GM21825 (cell line): ENCODE measurements at regions not wholly inside any gene's neighbourhood (a gene's known extent, or its start where the extent isn't known, plus 50 kb on each side); places are given as distances from the start of the nearest gene placed in this dataset.
A peak's percentile ranks its signal among the peaks of the same experiment; 100 is the strongest.

Experiments
- ATAC-seq: cut with Tn5 transposase; IDR thresholded peaks from one replicate; pipeline ENCODE4 v1.9.1; 2021; ENCODE audit warnings: mild to moderate bottlenecking, moderate library complexity; ENCODE audit not compliant: unreplicated experiment

DNA sequence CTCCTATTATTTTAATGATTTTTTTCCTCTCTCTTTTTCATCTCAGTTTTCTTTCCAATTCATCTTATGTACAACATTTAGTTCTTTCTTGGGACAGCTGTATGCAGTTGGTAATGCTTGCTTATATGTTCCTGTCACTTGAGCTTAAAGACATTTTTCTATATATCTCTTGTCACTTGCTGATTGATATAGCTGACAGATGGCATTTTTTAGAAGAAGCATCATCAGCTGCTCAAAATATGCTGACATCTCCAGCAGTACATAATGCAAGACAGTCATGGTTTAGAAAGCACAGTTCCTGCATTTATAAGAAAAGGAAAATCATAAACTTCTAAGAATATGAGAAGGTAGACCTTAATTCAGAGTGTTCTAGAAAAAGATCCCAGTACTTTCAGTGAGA lies 56.5 kb downstream of the DCAF8L1 start:
- ATAC-seq: no peak

DNA sequence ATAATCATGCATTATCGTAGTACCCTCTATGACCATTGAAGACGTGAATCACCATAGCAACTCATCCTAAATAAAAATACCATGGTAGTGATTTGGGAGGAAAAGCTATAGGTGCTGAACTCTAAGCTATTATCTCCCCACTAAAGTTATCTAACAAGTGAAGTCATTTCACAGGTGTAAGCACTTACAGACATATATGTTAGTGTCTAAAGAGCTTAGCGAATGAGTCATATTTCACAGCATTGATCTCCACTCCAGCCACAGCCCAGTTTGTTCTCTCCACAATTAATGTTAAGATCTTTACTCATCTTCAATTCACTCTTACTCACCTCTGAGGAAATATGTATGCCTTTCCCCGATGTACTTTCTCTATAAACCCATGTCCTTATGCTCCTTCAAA lies 57.0 kb downstream of the DCAF8L1 start:
- no peak for ATAC-seq

GRCh38 chrX:27918799-27919198 lies 62.5 kb downstream of the DCAF8L1 start:
- ATAC-seq: no peak

- ATAC-seq: no peak
These were observed 63.3 kb downstream of the DCAF8L1 start for GRCh38 chrX:27917713-27918500.

DNA sequence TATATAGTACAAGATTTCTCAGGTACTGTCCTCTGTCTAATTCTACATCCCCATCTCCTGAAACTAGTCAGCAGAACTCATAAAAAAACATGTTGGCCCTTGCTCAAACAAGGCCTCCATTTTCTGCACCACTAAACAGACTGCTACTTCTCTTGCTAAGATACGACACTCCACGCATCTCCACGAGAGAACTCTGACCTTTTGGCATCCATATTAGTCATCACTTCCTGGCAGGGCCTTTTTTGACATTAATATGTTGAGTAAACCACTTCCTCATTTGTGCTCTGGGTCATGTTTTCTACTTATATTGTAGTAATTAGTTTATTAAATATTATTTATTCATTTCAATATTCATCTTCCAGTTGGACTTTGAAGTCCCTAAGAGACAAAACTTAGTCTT lies 65.6 kb downstream of the DCAF8L1 start:
- peak; percentile 80 for ATAC-seq

DNA sequence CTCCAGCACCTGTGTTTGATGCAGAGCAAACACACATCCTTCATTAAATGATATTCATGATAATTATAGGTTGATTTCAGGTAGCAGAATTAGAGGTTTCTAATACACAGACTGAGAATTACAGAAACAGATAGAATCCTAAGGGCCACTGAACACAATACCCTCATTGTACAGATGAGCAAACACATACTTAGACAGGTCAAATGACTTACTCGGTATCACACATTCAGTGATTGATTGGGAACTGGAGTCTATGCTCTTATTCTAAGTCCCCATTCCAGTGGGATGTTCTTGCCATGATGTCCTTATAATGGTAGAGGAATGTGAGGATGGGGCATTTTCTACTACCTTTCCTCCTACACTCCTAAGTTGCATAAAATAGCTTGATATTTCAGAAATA lies 70.8 kb downstream of the DCAF8L1 start:
- no peak for ATAC-seq

GRCh38 chrX:27903960-27904359 lies 77.3 kb downstream of the DCAF8L1 start:
- ATAC-seq: no peak

- no peak for ATAC-seq
These were observed 86.1 kb downstream of the MAGEB10 start for GRCh38 chrX:27893871-27894270.

GRCh38 chrX:27893211-27893610 lies 85.4 kb downstream of the MAGEB10 start:
- no peak for ATAC-seq

DNA sequence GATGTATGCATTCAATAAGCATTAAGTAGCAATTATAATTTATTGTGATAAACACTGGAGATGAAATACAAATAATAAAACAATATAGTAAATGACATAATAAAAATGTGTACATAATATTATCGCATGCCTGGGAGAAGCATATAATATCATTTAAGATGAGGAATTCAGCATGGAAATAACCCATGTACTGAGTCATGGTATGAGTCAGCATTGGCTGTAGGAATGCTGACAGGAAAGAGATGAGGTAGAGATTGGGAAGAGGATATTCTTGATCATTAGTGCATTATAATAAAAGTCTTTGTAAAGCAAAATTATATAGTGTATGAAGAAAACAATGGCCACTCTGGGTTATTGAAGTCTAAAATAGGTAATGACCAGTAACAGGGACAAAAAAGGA lies 82.8 kb downstream of the MAGEB10 start:
- ATAC-seq: no peak

DNA sequence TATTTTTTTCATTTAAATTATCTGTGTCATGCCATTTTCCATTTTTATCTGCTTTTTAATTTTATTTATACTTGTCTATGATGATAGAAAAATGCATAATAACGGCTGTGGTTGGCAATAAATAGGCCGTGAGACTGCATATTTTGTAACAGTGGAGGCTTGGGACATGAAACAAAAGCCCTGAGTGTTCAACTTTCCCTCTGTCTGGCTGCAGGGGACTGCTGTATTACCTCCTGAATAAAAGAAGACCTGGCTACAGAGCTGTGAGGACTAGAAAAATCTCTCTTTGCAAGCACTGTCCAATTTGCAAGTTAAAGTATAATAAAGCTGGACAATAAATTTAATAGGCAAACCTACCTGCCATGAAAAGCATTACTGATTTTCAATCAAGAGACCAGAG lies 82.1 kb downstream of the MAGEB10 start:
- no peak for ATAC-seq

DNA sequence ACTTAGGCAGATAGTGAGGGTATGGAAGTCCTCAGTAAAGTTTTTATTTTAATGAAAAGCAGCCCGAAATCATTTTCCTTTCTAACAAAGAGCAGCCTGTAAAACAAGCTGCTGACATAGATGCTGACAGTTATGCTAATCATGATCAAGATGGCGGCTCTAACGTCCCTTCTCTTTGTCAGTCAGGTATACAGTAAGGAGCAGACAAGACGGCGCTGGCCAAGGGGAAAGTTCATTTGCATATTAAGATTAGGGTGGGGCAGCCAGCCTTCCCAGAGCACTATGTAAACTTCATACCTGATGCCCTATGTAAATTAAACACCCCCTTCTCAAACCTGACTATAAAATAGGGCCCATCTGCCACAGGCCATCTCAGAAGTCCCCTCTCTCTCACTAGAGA lies 76.9 kb downstream of the MAGEB10 start:
- ATAC-seq: no peak

DNA sequence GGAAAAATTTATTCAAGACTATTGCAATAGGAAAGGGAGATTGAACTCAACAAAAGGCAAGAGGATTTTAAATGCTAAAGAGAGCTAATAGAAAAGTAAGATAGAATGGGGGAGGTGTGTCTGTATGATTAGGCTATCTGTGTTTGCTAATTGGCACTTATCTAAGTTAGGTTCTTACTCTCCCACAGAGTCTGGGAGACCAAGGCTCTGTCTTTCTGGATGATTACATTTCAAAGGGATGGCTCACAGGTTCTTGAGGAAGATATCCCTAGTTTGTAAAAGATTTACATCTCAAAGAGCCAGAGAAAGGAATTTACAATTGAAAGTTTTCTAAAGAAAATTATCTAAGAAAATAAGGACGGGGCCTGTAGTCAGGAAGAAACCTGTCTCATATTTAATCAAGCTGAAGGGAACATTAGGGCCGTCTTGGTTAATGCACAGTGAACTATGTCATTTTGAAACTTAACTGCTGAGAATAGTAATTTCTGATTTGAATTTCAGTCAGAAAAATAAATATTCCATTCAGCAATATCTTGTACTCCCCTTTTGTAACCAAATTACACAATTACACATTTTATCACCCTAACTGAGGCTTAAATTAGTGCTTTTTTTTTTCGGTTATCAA lies 75.8 kb downstream of the MAGEB10 start:
- no peak for ATAC-seq

- ATAC-seq: no peak
These were observed 74.9 kb downstream of the MAGEB10 start for GRCh38 chrX:27882695-27883094.

DNA sequence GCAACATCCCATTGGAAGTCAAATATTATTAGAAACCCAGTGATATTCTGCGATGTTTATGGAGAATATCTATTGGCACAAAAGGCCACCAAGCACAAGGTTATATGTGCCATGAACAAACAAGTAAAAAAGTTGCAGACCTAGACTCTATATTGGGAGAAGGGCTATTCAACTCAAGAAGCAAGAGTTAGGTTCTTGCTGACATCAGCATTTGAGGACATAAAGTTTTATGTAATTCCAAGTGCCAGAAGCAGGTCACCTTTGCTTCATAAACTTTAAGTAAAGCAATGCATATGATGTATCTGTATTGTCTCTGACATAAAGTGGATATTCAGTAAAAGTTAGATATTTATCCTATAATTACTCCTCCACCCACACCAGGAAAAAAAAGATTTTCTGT lies 71.1 kb downstream of the MAGEB10 start:
- no peak for ATAC-seq
